ENCODE measurements at regions not wholly inside any gene's neighbourhood (a gene's known extent, or its start where the extent isn't known, plus 50 kb on each side); places are given as distances from the start of the nearest gene placed in this dataset.

- H3K27me3 ChIP-seq (replicated peaks): no peaks in the 10 kb centered on the region
- DNase-seq: no peak
- no peaks in the 10 kb centered on the region for H3K36me3 ChIP-seq (replicated peaks)
- H3K4me3 ChIP-seq (ENCODE audit: low read depth, low read length): no peak overlapping the region
- TF ChIP-seq CTCF (IDR thresholded peaks at IDR 0.05; ENCODE audit: low read depth, low read length, missing control alignments): no peak
- no peak overlapping the region for H3K27ac ChIP-seq
- in situ Hi-C loops (cut with HindIII; ENCODE audit: low pct_ligation_motif_present, low sequenced_read_pairs): no loop called here
Observed at GRCh38 chr5:110894805-110895204, 156.0 kb downstream of the SLC25A46 start.

GRCh38 chr5:110896901-110897300 lies 158.1 kb downstream of the SLC25A46 start:
- in situ Hi-C loops (cut with HindIII; ENCODE audit: low pct_ligation_motif_present, low sequenced_read_pairs): no loop called here
- Histone ChIP-seq H3K4me3 (ENCODE audit: low read depth, low read length) (no peak overlapping the region), H3K27ac (peak overlapping the region; percentile 35), H3K27me3 (replicated peaks) (no peaks in the 10 kb centered on the region), H3K36me3 (replicated peaks) (no peaks in the 10 kb centered on the region)
- no peak for TF ChIP-seq CTCF (IDR thresholded peaks at IDR 0.05; ENCODE audit: low read depth, low read length, missing control alignments)
- peak; percentile 14 for DNase-seq

- in situ Hi-C loops (cut with HindIII; ENCODE audit: low pct_ligation_motif_present, low sequenced_read_pairs): no loop called here
- peak; percentile 56 for DNase-seq
- H3K36me3 ChIP-seq (replicated peaks): no peaks in the 10 kb centered on the region
- H3K27me3 ChIP-seq (replicated peaks): no peaks in the 10 kb centered on the region
- TF ChIP-seq CTCF (IDR thresholded peaks at IDR 0.05; ENCODE audit: low read depth, low read length, missing control alignments): no peak
- H3K4me3 ChIP-seq (ENCODE audit: low read depth, low read length): no peak overlapping the region
- peak overlapping the region; percentile 96 for H3K27ac ChIP-seq
Observed at GRCh38 chr5:110899566-110900412, 161.0 kb downstream of the SLC25A46 start.

- no peak overlapping the region for H3K4me3 ChIP-seq (ENCODE audit: low read depth, low read length)
- TF ChIP-seq CTCF (IDR thresholded peaks at IDR 0.05; ENCODE audit: low read depth, low read length, missing control alignments): no peak
- no peaks in the 10 kb centered on the region for H3K36me3 ChIP-seq (replicated peaks)
- peak; percentile 28 for DNase-seq
- in situ Hi-C loops (cut with HindIII; ENCODE audit: low pct_ligation_motif_present, low sequenced_read_pairs): no loop called here
- no peaks in the 10 kb centered on the region for H3K27me3 ChIP-seq (replicated peaks)
- peak overlapping the region; percentile 96 for H3K27ac ChIP-seq
Observed at GRCh38 chr5:110900829-110901228, 162.0 kb downstream of the SLC25A46 start.

GRCh38 chr5:110903966-110904365 lies 165.2 kb downstream of the SLC25A46 start:
- no peak for DNase-seq
- no peak for TF ChIP-seq CTCF (IDR thresholded peaks at IDR 0.05; ENCODE audit: low read depth, low read length, missing control alignments)
- no peak overlapping the region for H3K27ac ChIP-seq
- H3K4me3 ChIP-seq (ENCODE audit: low read depth, low read length): no peak overlapping the region
- H3K27me3 ChIP-seq (replicated peaks): no peaks in the 10 kb centered on the region
- no peaks in the 10 kb centered on the region for H3K36me3 ChIP-seq (replicated peaks)
- in situ Hi-C loops (cut with HindIII; ENCODE audit: low pct_ligation_motif_present, low sequenced_read_pairs): no loop called here

- Histone ChIP-seq H3K27ac (no peak overlapping the region), H3K27me3 (replicated peaks) (no peaks in the 10 kb centered on the region), H3K36me3 (replicated peaks) (no peaks in the 10 kb centered on the region), H3K4me3 (ENCODE audit: low read depth, low read length) (no peak overlapping the region)
- no peak for DNase-seq
- TF ChIP-seq CTCF (IDR thresholded peaks at IDR 0.05; ENCODE audit: low read depth, low read length, missing control alignments): no peak
- in situ Hi-C loops (cut with HindIII; ENCODE audit: low pct_ligation_motif_present, low sequenced_read_pairs): no loop called here
Observed at GRCh38 chr5:110908848-110909247, 162.7 kb upstream of the TSLP start.

Measured in brain microvascular endothelial cell (primary cell).